Large intestine (tissue), 3 donors: ENCODE measurements at regions not wholly inside any gene's neighbourhood (a gene's known extent, or its start where the extent isn't known, plus 50 kb on each side); places are given as distances from the start of the nearest gene placed in this dataset.
"Not testable (repeated sequence)": the region's sequence is repeated elsewhere in the genome, so short reads cannot be mapped to it uniquely, and the experiment has no call there.

Experiments
- DNase-seq, 2 donors: peaks; one replicate each; pipeline versions ENCODE4 v3.0.0 to v3.0.0-alpha.2; 2013
- H3K27ac ChIP-seq: one replicate; pipeline ENCODE4 v1.5.1; 2013; ENCODE audit warnings: low read length
- H3K27me3 ChIP-seq: 2 replicates; pipeline ENCODE4 v1.6.1; 2013; ENCODE audit warnings: low read length; ENCODE audit not compliant: control insufficient read depth, insufficient read depth
- H3K36me3 ChIP-seq: 2 replicates; pipeline ENCODE4 v1.6.1; 2013; ENCODE audit warnings: low read length; ENCODE audit not compliant: control insufficient read depth, insufficient read depth
- H3K4me1 ChIP-seq: one replicate; pipeline ENCODE4 v1.6.1; 2013; ENCODE audit warnings: low read length; ENCODE audit not compliant: control insufficient read depth, insufficient read depth
- H3K4me3 ChIP-seq: one replicate; pipeline ENCODE4 v1.5.1; 2013; ENCODE audit warnings: low read length
- H3K9me3 ChIP-seq: one replicate; pipeline ENCODE4 v1.6.1; 2013; ENCODE audit warnings: mild to moderate bottlenecking, low read depth, low read length, moderate library complexity; ENCODE audit not compliant: control insufficient read depth
- WGBS: methylation state at CpG from one replicate; pipeline ENCODE4 v1.1.5; 2013; ENCODE audit warnings: low lambda C conversion rate; ENCODE audit not compliant: insufficient coverage; 5-methylcytosine and 5-hydroxymethylcytosine counted together

DNA sequence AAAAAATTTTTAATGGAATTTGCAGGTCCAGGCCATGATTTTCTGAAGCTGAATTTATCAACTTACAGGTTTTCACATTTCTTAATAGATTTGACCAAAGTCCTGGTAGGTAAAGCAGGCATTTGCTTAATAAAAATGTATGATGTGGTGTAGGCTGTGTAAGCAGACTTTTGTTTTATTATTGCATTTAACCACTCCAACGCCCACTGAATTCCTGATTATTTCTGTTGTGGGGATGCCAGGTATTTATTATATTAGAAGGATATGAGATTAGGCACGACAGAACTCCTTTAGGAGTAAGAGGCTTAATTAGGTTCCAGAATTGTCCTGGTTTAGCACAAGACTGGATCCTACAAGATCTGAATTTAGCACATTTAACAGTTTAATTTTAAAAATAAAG is 111.1 kb downstream of the ADCYAP1 start:
- Histone ChIP-seq H3K4me3 (no peak overlapping the region), H3K9me3 (no peaks in the 10 kb centered on the region), H3K4me1 (no peaks in the 10 kb centered on the region), H3K27ac (no peak overlapping the region), H3K36me3 (no peaks in the 10 kb centered on the region), H3K27me3 (no peaks in the 10 kb centered on the region)
- WGBS: no CpG with 5 or more reads among the region's 2 CpGs
- DNase-seq: no peak

GRCh38 chr18:1017227-1018058 is 112.8 kb downstream of the ADCYAP1 start:
- no peaks in the 10 kb centered on the region for H3K27me3 ChIP-seq
- H3K4me1 ChIP-seq: no peaks in the 10 kb centered on the region
- DNase-seq: no peak
- WGBS: 94% methylated on average over 3 of the region's 8 CpGs
- no peak overlapping the region for H3K4me3 ChIP-seq
- H3K36me3 ChIP-seq: no peaks in the 10 kb centered on the region
- H3K9me3 ChIP-seq: no peaks in the 10 kb centered on the region
- no peak overlapping the region for H3K27ac ChIP-seq

DNA sequence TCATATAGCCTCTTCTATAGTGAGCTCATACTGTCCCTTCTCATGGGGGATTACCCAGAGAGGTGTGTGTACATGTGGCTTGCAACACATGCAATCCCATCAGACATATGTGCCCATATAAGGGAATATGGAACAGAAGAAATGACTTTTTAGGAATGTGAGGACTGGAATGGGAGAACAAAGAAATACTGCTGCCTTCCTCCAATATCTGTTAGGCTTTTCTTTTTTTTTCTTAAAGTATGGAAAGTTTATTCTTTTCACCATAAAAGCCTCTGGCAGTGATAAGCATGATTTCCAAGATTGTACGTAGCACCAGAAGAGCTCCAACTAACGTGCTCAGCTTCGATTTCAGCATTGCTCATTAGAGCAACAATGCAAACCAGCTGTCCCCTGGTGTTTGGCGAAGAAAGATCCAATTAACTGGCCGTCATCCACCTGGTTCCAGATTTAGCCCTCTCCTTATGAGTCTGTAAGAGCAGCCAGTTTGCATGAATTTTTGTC is 113.6 kb downstream of the ADCYAP1 start:
- Histone ChIP-seq H3K9me3 (no peaks in the 10 kb centered on the region), H3K36me3 (no peaks in the 10 kb centered on the region), H3K27ac (no peak overlapping the region), H3K27me3 (no peaks in the 10 kb centered on the region), H3K4me3 (no peak overlapping the region), H3K4me1 (no peaks in the 10 kb centered on the region)
- no peak for DNase-seq
- WGBS: 67% methylated on average over 1 of the region's 5 CpGs

GRCh38 chr18:1019191-1019590 is 114.5 kb downstream of the ADCYAP1 start:
- DNase-seq: no peak
- H3K36me3 ChIP-seq: no peaks in the 10 kb centered on the region
- H3K9me3 ChIP-seq: no peaks in the 10 kb centered on the region
- no peak overlapping the region for H3K4me3 ChIP-seq
- H3K27me3 ChIP-seq: no peaks in the 10 kb centered on the region
- H3K4me1 ChIP-seq: no peaks in the 10 kb centered on the region
- no CpG with 5 or more reads among the region's 3 CpGs for WGBS
- no peak overlapping the region for H3K27ac ChIP-seq

- Histone ChIP-seq H3K4me1 (no peaks in the 10 kb centered on the region), H3K4me3 (no peak overlapping the region), H3K9me3 (no peaks in the 10 kb centered on the region), H3K27me3 (no peaks in the 10 kb centered on the region), H3K27ac (no peak overlapping the region), H3K36me3 (no peaks in the 10 kb centered on the region)
- WGBS: 83% methylated on average over 2 of the region's 2 CpGs
- DNase-seq: no peak
Observed at GRCh38 chr18:1020731-1021344, 116.2 kb downstream of the ADCYAP1 start.

GRCh38 chr18:1026930-1027329 is 122.3 kb downstream of the ADCYAP1 start:
- no peak overlapping the region for H3K4me3 ChIP-seq
- WGBS: no CpG with 5 or more reads among the region's 1 CpG
- H3K27me3 ChIP-seq: no peaks in the 10 kb centered on the region
- no peaks in the 10 kb centered on the region for H3K36me3 ChIP-seq
- DNase-seq: no peak
- no peaks in the 10 kb centered on the region for H3K9me3 ChIP-seq
- H3K4me1 ChIP-seq: no peaks in the 10 kb centered on the region
- no peak overlapping the region for H3K27ac ChIP-seq

DNA sequence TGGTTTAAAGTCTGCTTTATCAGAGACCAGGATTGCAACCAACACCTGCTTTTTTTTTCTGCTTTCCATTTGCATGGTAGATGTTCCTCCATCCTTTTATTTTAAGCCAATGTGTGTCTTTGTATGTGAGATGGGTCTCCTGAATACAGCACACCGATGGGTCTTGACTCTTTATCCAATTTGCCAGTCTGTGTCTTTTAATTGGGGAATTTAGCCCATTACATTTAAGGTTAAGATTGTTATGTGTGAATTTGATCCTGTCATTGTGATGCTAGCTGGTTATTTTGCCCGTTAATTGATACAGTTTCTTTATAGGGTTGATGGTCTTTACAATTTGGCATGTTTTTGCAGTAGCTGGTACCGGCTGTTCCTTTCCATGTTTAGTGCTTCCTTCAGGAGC is 128.4 kb downstream of the ADCYAP1 start:
- not testable (repeated sequence) for H3K27ac ChIP-seq, H3K27me3 ChIP-seq, H3K36me3 ChIP-seq, H3K4me1 ChIP-seq, H3K9me3 ChIP-seq, H3K4me3 ChIP-seq, DNase-seq
- no CpG with 5 or more reads among the region's 3 CpGs for WGBS

GRCh38 chr18:1034971-1035370 is 130.3 kb downstream of the ADCYAP1 start:
- no CpG with 5 or more reads among the region's 6 CpGs for WGBS
- H3K9me3 ChIP-seq: no peaks in the 10 kb centered on the region
- no peaks in the 10 kb centered on the region for H3K4me1 ChIP-seq
- no peaks in the 10 kb centered on the region for H3K27me3 ChIP-seq
- no peak overlapping the region for H3K4me3 ChIP-seq
- no peak overlapping the region for H3K27ac ChIP-seq
- no peak for DNase-seq
- H3K36me3 ChIP-seq: no peaks in the 10 kb centered on the region

DNA sequence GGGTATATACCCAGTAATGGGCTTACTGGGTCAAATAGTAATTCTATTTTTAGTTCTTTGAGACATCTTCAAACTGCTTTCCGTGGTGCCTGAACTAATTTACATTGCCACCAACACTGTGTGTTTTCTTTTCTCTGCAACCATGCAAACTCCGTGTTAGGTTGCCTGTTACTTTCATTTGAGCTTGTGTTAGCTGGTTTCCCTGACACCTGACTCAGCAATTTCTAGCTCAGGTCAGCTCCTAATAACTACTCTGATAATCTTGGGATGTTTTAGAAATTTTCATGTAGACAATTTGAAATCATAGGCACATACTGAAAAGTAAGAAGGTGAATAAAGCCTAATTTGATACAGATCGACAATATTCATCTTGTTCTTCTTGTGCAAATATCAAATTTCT is 132.3 kb downstream of the ADCYAP1 start:
- no peaks in the 10 kb centered on the region for H3K4me1 ChIP-seq
- H3K9me3 ChIP-seq: no peaks in the 10 kb centered on the region
- no peak for DNase-seq
- no peak overlapping the region for H3K4me3 ChIP-seq
- 76% methylated on average over 2 of the region's 3 CpGs for WGBS
- H3K27ac ChIP-seq: no peak overlapping the region
- H3K27me3 ChIP-seq: no peaks in the 10 kb centered on the region
- H3K36me3 ChIP-seq: no peaks in the 10 kb centered on the region

GRCh38 chr18:1037776-1038175 is 133.1 kb downstream of the ADCYAP1 start:
- Histone ChIP-seq H3K27ac (no peak overlapping the region), H3K36me3 (no peaks in the 10 kb centered on the region), H3K27me3 (no peaks in the 10 kb centered on the region), H3K9me3 (no peaks in the 10 kb centered on the region), H3K4me3 (no peak overlapping the region), H3K4me1 (no peaks in the 10 kb centered on the region)
- 29% methylated on average over 1 of the region's 2 CpGs for WGBS
- no peak for DNase-seq
